ENCODE measurements at regions not wholly inside any gene's neighbourhood (a gene's known extent, or its start where the extent isn't known, plus 50 kb on each side); places are given as distances from the start of the nearest gene placed in this dataset.
"Not testable (repeated sequence)": the region's sequence is repeated elsewhere in the genome, so short reads cannot be mapped to it uniquely, and the experiment has no call there.

- Mint-ChIP-seq H3K4me1 (ENCODE audit: low read depth) (no peaks in the 10 kb centered on the region), H3K4me3 (no peak overlapping the region), H3K9me3 (no peaks in the 10 kb centered on the region), H3K36me3 (ENCODE audit: low read depth) (no peaks in the 10 kb centered on the region), H3K27ac (no peak overlapping the region), H3K27me3 (no peaks in the 10 kb centered on the region)
- intact Hi-C loops (cut with micrococcal nuclease) = no loop called here
- ATAC-seq = no peak
- no peak for TF ChIP-seq CTCF (IDR thresholded peaks at IDR 0.05)
- POLR2A ChIA-PET = no interaction called here
- CTCF ChIA-PET = no interaction called here
- DNase-seq = no peak
Measured at GRCh38 chr6:81373414-81373813, 379.1 kb downstream of the TENT5A start.

DNA sequence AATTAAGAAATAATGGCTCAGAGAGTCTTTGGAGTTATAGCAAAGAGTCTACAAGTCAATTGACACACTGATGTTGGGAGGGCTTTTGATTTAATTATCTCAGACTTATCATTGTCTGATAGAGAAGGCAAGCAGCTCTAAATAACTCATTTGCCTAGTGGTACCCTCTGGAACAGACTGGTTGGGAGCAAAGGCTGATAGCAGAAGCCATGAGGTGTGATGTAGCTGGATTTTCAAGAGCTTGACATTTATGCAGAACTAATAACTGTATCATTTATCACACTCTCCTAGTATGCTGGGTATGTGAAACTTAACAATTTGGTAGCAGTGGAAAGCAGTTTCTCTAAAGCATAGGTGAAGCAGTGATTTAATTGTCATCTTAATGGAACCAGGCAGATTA is 380.6 kb downstream of the TENT5A start:
- no peaks in the 10 kb centered on the region for H3K27me3 Mint-ChIP-seq
- H3K4me1 Mint-ChIP-seq (ENCODE audit: low read depth) = no peaks in the 10 kb centered on the region
- no peak for TF ChIP-seq CTCF (IDR thresholded peaks at IDR 0.05)
- ATAC-seq (no peak), DNase-seq (no peak)
- no peak overlapping the region for H3K27ac Mint-ChIP-seq
- CTCF ChIA-PET = no interaction called here
- no peaks in the 10 kb centered on the region for H3K36me3 Mint-ChIP-seq (ENCODE audit: low read depth)
- POLR2A ChIA-PET = no interaction called here
- intact Hi-C loops (cut with micrococcal nuclease) = no loop called here
- H3K9me3 Mint-ChIP-seq = no peaks in the 10 kb centered on the region
- H3K4me3 Mint-ChIP-seq = no peak overlapping the region

DNA sequence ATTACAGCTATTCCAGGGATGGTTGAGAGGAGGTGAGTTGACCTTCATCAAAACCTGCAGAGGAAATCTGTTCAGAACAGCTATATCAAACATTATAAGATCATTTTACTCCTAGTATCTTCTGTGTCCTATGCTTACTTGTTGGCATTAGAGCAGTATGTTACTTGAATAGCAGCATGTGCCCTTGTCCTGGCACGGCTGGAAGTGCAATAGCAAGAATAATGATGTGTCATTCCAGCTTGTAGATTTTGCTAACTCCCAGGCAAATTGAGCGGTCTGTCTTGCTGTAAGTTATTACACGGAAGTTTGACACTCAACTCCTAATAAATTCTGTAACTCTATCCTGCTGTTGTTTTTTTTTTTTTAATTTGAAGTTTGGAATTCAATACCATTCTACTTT is 385.5 kb downstream of the TENT5A start:
- Mint-ChIP-seq H3K4me3 (no peak overlapping the region), H3K27ac (no peak overlapping the region), H3K27me3 (no peaks in the 10 kb centered on the region), H3K36me3 (ENCODE audit: low read depth) (no peaks in the 10 kb centered on the region), H3K4me1 (ENCODE audit: low read depth) (no peaks in the 10 kb centered on the region), H3K9me3 (no peaks in the 10 kb centered on the region)
- ChIA-PET POLR2A (no interaction called here), CTCF (no interaction called here)
- intact Hi-C loops (cut with micrococcal nuclease) = no loop called here
- TF ChIP-seq CTCF (IDR thresholded peaks at IDR 0.05) = no peak
- ATAC-seq (no peak), DNase-seq (no peak)

- no peaks in the 10 kb centered on the region for H3K36me3 Mint-ChIP-seq (ENCODE audit: low read depth)
- H3K27ac Mint-ChIP-seq = no peak overlapping the region
- DNase-seq (no peak), ATAC-seq (no peak)
- no peak for TF ChIP-seq CTCF (IDR thresholded peaks at IDR 0.05)
- ChIA-PET CTCF (no interaction called here), POLR2A (no interaction called here)
- intact Hi-C loops (cut with micrococcal nuclease) = no loop called here
- H3K9me3 Mint-ChIP-seq = no peaks in the 10 kb centered on the region
- H3K4me1 Mint-ChIP-seq (ENCODE audit: low read depth) = no peaks in the 10 kb centered on the region
- no peaks in the 10 kb centered on the region for H3K27me3 Mint-ChIP-seq
- no peak overlapping the region for H3K4me3 Mint-ChIP-seq
Measured at GRCh38 chr6:81362246-81362645, 390.2 kb downstream of the TENT5A start.

- no peak for TF ChIP-seq CTCF (IDR thresholded peaks at IDR 0.05)
- H3K4me1 Mint-ChIP-seq (ENCODE audit: low read depth) = no peaks in the 10 kb centered on the region
- H3K9me3 Mint-ChIP-seq = peaks cover 2% of the 10 kb centered on the region
- intact Hi-C loops (cut with micrococcal nuclease) = no loop called here
- H3K4me3 Mint-ChIP-seq = no peak overlapping the region
- DNase-seq (no peak), ATAC-seq (no peak)
- ChIA-PET CTCF (no interaction called here), POLR2A (no interaction called here)
- no peaks in the 10 kb centered on the region for H3K27me3 Mint-ChIP-seq
- H3K27ac Mint-ChIP-seq = no peak overlapping the region
- no peaks in the 10 kb centered on the region for H3K36me3 Mint-ChIP-seq (ENCODE audit: low read depth)
Measured at GRCh38 chr6:81353262-81353661, 399.2 kb downstream of the TENT5A start.

DNA sequence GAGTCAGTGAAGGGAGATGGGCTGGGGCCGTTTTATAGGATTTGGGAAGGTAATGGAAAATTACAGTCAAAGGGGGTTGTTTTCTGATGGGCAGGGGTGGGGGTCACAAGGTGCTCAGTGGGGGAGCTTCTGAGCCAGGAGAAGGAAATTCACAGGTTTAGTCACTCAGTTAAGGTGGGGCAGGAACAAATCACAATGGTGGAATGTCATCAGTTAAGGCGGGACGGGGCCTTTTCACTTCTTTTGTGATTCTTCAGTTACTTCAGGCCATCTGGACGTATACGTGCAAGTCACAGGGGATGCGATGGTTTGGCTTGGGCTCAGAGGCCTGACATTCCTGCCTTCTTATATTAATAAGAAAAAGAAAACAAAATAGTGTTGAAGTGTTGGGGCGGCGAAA is 408.5 kb downstream of the TENT5A start:
- H3K4me1 Mint-ChIP-seq (ENCODE audit: low read depth); DNase-seq; POLR2A ChIA-PET; ATAC-seq; H3K9me3 Mint-ChIP-seq; CTCF ChIA-PET; intact Hi-C loops (cut with micrococcal nuclease); H3K4me3 Mint-ChIP-seq; H3K27me3 Mint-ChIP-seq; H3K36me3 Mint-ChIP-seq (ENCODE audit: low read depth); H3K27ac Mint-ChIP-seq: not testable (repeated sequence)

Data from activated CD8-positive, alpha-beta T cell treated with anti-CD3 and anti-CD28 coated beads for 36 hours (primary cell).